Choroid plexus epithelial cell (primary cell): ENCODE measurements at regions not wholly inside any gene's neighbourhood (a gene's known extent, or its start where the extent isn't known, plus 50 kb on each side); places are given as distances from the start of the nearest gene placed in this dataset.

Experiments used
- DNase-seq: peaks from one replicate; pipeline ENCODE4 v3.0.0-alpha.2; 2010; ENCODE audit warnings: low read depth
- H3K4me3 ChIP-seq: 2 replicates; pipeline ENCODE4 v1.5.1; 2011; ENCODE audit warnings: low read depth, mild to moderate bottlenecking, control low read depth, low read length, moderate library complexity
- CTCF ChIP-seq: conservative IDR thresholded peaks from 2 replicates; pipeline ENCODE4 v1.5.1; 2011; ENCODE audit warnings: low read depth, mild to moderate bottlenecking, control low read depth, inconsistent platforms, low read length, moderate library complexity

DNA sequence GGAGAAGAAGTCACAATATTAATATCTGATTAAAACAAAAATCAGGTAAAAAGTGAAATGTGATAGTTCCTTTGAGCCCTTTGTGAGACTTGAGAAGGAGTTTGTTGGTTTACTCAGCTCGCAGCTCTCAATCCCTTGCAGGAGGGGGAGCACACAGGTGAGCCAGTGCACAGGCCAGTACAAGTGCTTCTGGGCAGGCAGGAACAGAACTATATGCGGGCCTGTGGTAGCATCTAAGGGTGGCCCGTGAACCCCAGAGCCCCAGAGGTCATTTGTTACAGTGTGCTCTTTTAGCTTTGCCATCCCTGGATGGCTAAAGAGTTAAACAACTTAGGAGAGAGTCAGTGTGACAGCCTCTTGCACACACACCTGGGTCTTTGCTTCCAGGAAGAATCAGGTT is 215.3 kb upstream of the EDIL3 start:
- no peak for TF ChIP-seq CTCF
- DNase-seq = no peak
- H3K4me3 ChIP-seq = no peak overlapping the region

DNA sequence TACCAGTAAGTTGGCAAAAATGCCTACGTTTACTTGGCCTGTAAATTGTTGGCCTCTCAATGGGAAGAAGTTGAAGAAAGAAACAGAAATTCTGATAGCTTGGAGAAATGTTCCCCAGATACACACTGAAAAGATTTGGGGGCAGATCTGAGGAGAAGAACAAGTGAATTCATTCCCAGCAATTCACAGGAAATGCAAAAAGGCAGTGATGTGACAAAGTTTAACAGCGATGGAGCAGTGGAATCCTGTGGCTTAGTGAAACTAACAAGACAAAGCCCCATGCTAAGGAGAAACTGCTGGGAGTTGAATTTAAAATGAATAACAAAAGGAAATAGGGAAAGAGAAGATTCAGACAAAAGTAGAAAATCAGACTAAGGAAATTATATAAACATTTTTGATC is 213.2 kb upstream of the EDIL3 start:
- no peak for TF ChIP-seq CTCF
- DNase-seq = no peak
- no peak overlapping the region for H3K4me3 ChIP-seq

DNA sequence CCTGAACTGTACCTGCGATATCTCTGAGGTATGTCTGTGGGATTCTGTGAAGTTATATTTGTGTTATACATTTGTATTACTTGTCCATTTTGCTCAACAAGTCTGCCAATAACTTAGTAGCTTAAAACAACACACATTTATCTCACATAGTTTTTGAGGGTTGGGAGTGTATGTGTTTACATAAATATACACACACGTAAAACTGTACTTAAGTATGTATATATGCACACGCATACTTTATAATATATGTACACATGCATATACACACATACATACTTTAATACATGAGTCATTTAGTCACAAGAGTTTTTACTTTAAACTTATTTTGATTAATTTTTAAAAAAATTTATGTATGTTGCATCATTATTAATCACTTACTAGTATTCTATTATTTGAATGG is 205.9 kb upstream of the EDIL3 start:
- no peak overlapping the region for H3K4me3 ChIP-seq
- no peak for TF ChIP-seq CTCF
- DNase-seq = no peak

GRCh38 chr5:84589926-84590325 is 205.2 kb upstream of the EDIL3 start:
- no peak overlapping the region for H3K4me3 ChIP-seq
- TF ChIP-seq CTCF = no peak
- DNase-seq = no peak

DNA sequence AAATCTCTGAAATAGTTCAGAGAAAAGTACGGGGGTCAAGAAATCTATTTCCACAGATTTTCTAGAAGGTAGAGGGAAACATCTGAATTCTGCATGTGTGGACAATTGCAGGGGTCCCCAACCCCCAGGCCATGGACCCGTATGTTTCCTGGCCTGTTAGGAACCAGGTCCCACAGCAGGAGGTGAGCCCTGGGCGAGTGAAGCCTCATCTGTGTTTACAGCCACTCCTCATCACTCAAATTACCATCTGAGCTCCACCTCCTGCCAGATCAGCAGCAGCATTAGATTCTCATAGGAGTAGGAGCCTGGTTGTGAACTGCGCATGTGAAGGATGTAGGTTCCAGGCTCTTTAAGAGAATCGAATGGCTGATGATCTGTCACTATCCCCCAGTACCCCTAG is 200.5 kb upstream of the EDIL3 start:
- no peak for TF ChIP-seq CTCF
- DNase-seq = no peak
- no peak overlapping the region for H3K4me3 ChIP-seq

DNA sequence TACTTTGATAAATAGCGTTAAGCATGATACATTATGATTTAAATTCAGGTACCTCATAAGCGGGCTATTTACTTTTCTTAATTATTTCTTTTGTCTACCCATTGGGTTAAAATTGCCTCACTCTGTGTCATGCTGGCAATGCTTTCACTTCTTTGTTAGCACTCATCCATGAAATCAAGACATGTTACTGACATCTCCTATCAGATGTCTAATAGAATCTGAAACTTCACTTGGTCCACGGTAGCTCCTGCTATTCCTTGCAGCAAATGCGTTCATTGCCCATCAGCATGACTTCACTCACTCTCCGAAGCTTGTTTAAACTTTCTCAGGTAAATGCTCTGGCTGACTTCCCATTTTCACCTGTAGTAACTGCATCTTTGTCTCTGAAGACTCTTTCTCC is 193.5 kb upstream of the EDIL3 start:
- TF ChIP-seq CTCF = no peak
- no peak for DNase-seq
- H3K4me3 ChIP-seq = no peak overlapping the region

DNA sequence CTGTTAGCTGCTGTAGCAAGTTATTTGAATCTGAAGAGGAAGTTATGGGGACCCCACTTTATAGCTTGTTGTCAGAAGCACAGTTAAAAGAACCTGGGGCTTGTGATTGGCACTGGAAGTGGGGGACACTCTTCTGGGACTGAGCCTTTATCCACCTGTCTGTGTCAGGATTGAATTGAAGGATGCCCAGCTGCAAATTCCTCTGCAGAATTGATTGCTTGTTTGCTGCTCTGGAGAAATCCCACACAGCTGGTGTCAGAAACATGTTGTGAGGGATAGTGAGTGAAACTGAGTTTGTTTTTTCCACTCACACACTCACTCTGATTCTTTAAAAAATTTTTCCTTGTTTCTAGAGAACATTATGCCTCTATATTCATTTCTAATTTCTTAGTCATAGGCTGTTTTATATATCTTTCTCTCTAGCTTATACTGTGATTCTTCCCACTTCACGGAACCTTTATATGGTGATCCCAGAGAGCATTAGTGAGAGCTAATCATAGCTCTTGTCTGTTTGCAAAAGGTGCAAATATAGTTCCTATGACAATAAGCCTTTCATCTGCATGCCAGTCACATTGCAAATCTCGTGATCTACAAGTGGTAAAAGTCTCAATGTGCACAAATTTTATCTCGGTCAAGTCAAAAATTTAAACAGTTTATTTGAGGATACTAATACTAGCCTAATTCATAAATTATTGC is 188.5 kb upstream of the EDIL3 start:
- no peak overlapping the region for H3K4me3 ChIP-seq
- no peak for TF ChIP-seq CTCF
- DNase-seq = no peak
